ENCODE measurements at regions not wholly inside any gene's neighbourhood (a gene's known extent, or its start where the extent isn't known, plus 50 kb on each side); places are given as distances from the start of the nearest gene placed in this dataset.

GRCh38 chr10:109062371-109062770 lies 860.9 kb downstream of the XPNPEP1 start (continued):
- TF ChIP-seq ZNF462 (CRISPR knock-in tag; IDR thresholded peaks at IDR 0.05) (no peak), NANOG (IDR thresholded peaks at IDR 0.05; ENCODE audit: borderline replicate concordance) (no peak), EZH2 (IDR thresholded peaks at IDR 0.05; ENCODE audit: low read depth, unreplicated experiment) (no peak), ETS1 (IDR thresholded peaks at IDR 0.05) (no peak), STAT1 (IDR thresholded peaks at IDR 0.05; ENCODE audit: unreplicated experiment) (no peak), ZNF331 (CRISPR knock-in tag; IDR thresholded peaks at IDR 0.05; ENCODE audit: low read depth) (no peak)

- Mint-ChIP-seq H3K36me3 (ENCODE audit: low read depth) (no peaks in the 10 kb centered on the region; the same call in 2 of the 3 replicates), H3K9me3 (peaks cover 4% of the 10 kb centered on the region; the same call in 2 of the 3 replicates), H3K4me3 (no peak overlapping the region), H3K27me3 (ENCODE audit: insufficient read depth, low read depth, poor library complexity) (no peaks in the 10 kb centered on the region), H3K27ac (no peak overlapping the region), H3K4me1 (peaks cover 5% of the 10 kb centered on the region; the same call in 2 of the 3 replicates)
- Histone ChIP-seq H3K27ac (ENCODE audit: low read depth) (no peak overlapping the region), H2AFZ (no peak overlapping the region), H3K4me1 (ENCODE audit: insufficient read depth) (no peaks in the 10 kb centered on the region), H3K9me2 (ENCODE audit: insufficient read depth) (0 out of 2 replicates have a peak, but pooled peaks cover 3% of the 10 kb centered on the region), H3F3A (replicated peaks; ENCODE audit: low read depth) (no peaks in the 10 kb centered on the region), H3K4me2 (no peak overlapping the region), H4K20me1 (replicated peaks; ENCODE audit: insufficient read depth) (no peaks in the 10 kb centered on the region), H3K79me2 (replicated peaks; ENCODE audit: insufficient read depth) (no peaks in the 10 kb centered on the region), H3K27me3 (ENCODE audit: insufficient read depth) (no peaks in the 10 kb centered on the region), H3K4me3 (no peak overlapping the region), H3K36me3 (ENCODE audit: insufficient read depth) (no peaks in the 10 kb centered on the region; the same call in 1 of the 2 replicates)
- no peak for TF ChIP-seq STAT1 (IDR thresholded peaks at IDR 0.05; ENCODE audit: unreplicated experiment)
- no peak for TF ChIP-seq EZH2phosphoT487 (IDR thresholded peaks at IDR 0.05; ENCODE audit: unreplicated experiment)
- TF ChIP-seq REST (IDR thresholded peaks at IDR 0.05; ENCODE audit: unreplicated experiment) = no peak
- no peak for TF ChIP-seq CREB1 (CRISPR knock-in tag; IDR thresholded peaks at IDR 0.05; ENCODE audit: low read depth)
- no peak for TF ChIP-seq POLR2AphosphoS5 (IDR thresholded peaks at IDR 0.05; ENCODE audit: low read depth)
- TF ChIP-seq ETS1 (IDR thresholded peaks at IDR 0.05) = no peak
- no peak for TF ChIP-seq NANOG (IDR thresholded peaks at IDR 0.05; ENCODE audit: borderline replicate concordance)
- no peak for ATAC-seq
- DNase-seq (ENCODE audit: low spot score) = no peak
Measured at GRCh38 chr10:109055243-109055642, 868.1 kb downstream of the XPNPEP1 start.

Measured in GM23338 (cell line).